Ishikawa (cell line): ENCODE measurements at regions not wholly inside any gene's neighbourhood (a gene's known extent, or its start where the extent isn't known, plus 50 kb on each side); places are given as distances from the start of the nearest gene placed in this dataset.

ENCODE experiments used
- CEBPB ChIP-seq: IDR thresholded peaks from 2 replicates; pipeline ENCODE4 v1.6.1; 2012
- CREB1 ChIP-seq: IDR thresholded peaks from 2 replicates; pipeline ENCODE4 v1.6.1; 2012; ENCODE audit warnings: low read depth
- EGR1 ChIP-seq: IDR thresholded peaks from 2 replicates; pipeline ENCODE4 v1.6.1; 2012
- EP300 ChIP-seq: IDR thresholded peaks from 2 replicates; pipeline ENCODE4 v1.6.1; 2012; ENCODE audit warnings: borderline replicate concordance
- FOXM1 ChIP-seq: IDR thresholded peaks from 2 replicates; pipeline ENCODE4 v1.6.1; 2012; ENCODE audit warnings: low read depth, borderline replicate concordance
- NFIC ChIP-seq: IDR thresholded peaks from 2 replicates; pipeline ENCODE4 v1.6.1; 2012
- RAD21 ChIP-seq: IDR thresholded peaks from 2 replicates; pipeline ENCODE4 v1.6.1; 2012; ENCODE audit warnings: low read depth
- TAF1 ChIP-seq: IDR thresholded peaks from 2 replicates; pipeline ENCODE4 v1.6.1; 2012; ENCODE audit warnings: low read depth, mild to moderate bottlenecking
- TCF12 ChIP-seq: IDR thresholded peaks from 2 replicates; pipeline ENCODE4 v1.6.1; 2012; ENCODE audit warnings: low read depth
- TEAD4 ChIP-seq: IDR thresholded peaks from 2 replicates; pipeline ENCODE4 v1.6.1; 2012
- YY1 ChIP-seq: IDR thresholded peaks from 2 replicates; pipeline ENCODE4 v1.6.1; 2012; ENCODE audit warnings: low read depth
- ZBTB7A ChIP-seq: IDR thresholded peaks from 2 replicates; pipeline ENCODE4 v1.6.1; 2012; ENCODE audit warnings: low read depth
- TF ChIP-seq, protein P1 (sequence below): IDR thresholded peaks from 2 replicates; pipeline ENCODE4 v1.6.1; 2012
- TF ChIP-seq, protein P2 (sequence below): IDR thresholded peaks from 2 replicates; pipeline ENCODE4 v1.6.1; 2012
- TF ChIP-seq, protein P3 (sequence below): IDR thresholded peaks from 2 replicates; pipeline ENCODE4 v1.6.1; 2012; ENCODE audit warnings: low read depth, mild to moderate bottlenecking

DNA sequence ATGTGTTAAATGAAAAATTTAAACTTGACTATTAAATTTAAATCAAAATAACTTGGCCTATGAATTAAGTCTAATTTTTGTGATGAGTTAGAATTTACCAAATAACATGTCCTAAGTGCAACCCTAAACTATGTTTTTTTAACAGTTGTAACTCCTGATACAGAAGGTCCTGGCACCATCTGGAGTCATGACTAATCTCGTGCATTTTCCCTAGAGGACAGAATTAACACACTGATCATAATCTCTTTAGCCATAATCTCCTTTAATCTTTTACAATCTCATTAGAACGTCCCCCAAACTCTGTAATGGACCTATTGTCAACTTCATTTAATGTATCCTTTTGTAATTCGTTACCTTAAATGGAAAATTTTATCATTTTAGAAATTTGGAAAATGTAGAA, 100.6 kb downstream of the SUCNR1 start:
- TF ChIP-seq NFIC, result no peak
- TF ChIP-seq YY1, result no peak
- TF ChIP-seq CREB1, result no peak
- TF ChIP-seq TEAD4, result no peak
- TF ChIP-seq ZBTB7A, result no peak
- no peak for TF ChIP-seq RAD21
- no peak for TF ChIP-seq TAF1

DNA sequence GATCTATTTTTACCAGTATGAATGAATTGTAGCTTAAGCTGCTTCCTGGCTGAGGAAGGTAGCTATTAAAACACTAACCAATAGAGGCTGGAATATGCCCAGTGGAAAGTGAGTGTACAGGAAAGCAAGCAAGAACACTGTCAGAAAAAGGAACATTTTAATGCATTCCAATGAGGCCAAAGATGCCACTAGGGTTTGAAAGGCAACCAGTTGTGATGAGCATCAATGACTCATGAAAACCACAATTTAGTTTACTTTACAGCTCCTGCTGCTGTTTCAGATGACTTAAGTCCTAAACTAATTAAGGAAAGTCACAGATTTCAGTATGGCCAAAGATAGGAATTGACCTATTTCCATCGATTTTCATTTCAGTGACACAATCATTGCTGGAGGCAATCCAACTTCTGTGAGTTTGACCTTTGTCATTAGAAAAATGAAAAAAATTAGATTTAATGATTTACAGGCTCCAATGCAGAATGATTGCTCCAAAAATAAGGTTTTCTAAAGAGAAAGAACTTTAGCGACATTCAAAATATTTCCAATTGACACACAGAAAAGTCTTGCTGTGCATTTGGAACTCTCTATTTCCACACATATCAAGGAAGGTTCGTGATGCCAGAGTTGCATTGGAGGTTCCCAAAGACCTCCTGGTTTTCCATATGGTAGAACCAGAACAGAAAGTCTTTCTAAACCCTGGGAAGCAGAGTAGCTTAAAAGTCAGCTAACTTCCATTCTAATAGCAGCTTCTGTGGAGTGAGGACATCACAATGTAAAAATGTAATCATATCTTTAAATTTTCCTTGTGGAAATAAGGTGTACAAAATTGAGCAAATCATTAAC, 103.0 kb downstream of the SUCNR1 start:
- TF ChIP-seq RAD21, result no peak
- TF ChIP-seq YY1, result no peak
- no peak for TF ChIP-seq TCF12
- TF ChIP-seq, protein P1, sequence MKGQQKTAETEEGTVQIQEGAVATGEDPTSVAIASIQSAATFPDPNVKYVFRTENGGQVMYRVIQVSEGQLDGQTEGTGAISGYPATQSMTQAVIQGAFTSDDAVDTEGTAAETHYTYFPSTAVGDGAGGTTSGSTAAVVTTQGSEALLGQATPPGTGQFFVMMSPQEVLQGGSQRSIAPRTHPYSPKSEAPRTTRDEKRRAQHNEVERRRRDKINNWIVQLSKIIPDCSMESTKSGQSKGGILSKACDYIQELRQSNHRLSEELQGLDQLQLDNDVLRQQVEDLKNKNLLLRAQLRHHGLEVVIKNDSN, result no peak
- no peak for TF ChIP-seq EGR1
- TF ChIP-seq TAF1, result no peak
- no peak for TF ChIP-seq ZBTB7A
- no peak for TF ChIP-seq TEAD4
- TF ChIP-seq, protein P2, sequence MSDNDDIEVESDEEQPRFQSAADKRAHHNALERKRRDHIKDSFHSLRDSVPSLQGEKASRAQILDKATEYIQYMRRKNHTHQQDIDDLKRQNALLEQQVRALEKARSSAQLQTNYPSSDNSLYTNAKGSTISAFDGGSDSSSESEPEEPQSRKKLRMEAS, result no peak

DNA sequence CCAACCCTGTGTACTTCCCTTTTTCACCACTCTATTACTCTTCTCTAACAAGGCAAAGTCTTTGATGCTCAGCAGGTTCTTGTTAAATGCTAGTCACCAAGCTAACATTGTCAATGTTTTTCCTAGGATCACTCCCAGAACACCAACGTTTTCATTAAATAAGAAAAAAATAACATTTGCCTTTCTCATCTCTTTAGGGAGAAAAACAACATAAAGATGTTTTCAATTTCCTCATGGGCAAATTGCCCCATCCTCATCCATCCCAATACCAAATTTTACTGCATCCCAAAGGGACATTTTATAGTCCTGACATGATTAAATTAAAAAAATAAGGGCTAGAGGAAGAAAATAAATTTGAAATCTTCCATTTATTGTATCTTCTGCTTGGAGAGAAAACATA, 106.5 kb downstream of the SUCNR1 start:
- TF ChIP-seq, protein P3, sequence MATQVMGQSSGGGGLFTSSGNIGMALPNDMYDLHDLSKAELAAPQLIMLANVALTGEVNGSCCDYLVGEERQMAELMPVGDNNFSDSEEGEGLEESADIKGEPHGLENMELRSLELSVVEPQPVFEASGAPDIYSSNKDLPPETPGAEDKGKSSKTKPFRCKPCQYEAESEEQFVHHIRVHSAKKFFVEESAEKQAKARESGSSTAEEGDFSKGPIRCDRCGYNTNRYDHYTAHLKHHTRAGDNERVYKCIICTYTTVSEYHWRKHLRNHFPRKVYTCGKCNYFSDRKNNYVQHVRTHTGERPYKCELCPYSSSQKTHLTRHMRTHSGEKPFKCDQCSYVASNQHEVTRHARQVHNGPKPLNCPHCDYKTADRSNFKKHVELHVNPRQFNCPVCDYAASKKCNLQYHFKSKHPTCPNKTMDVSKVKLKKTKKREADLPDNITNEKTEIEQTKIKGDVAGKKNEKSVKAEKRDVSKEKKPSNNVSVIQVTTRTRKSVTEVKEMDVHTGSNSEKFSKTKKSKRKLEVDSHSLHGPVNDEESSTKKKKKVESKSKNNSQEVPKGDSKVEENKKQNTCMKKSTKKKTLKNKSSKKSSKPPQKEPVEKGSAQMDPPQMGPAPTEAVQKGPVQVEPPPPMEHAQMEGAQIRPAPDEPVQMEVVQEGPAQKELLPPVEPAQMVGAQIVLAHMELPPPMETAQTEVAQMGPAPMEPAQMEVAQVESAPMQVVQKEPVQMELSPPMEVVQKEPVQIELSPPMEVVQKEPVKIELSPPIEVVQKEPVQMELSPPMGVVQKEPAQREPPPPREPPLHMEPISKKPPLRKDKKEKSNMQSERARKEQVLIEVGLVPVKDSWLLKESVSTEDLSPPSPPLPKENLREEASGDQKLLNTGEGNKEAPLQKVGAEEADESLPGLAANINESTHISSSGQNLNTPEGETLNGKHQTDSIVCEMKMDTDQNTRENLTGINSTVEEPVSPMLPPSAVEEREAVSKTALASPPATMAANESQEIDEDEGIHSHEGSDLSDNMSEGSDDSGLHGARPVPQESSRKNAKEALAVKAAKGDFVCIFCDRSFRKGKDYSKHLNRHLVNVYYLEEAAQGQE, result no peak
- TF ChIP-seq EGR1 (no peak), RAD21 (no peak)
- TF ChIP-seq, protein P2, result no peak

DNA sequence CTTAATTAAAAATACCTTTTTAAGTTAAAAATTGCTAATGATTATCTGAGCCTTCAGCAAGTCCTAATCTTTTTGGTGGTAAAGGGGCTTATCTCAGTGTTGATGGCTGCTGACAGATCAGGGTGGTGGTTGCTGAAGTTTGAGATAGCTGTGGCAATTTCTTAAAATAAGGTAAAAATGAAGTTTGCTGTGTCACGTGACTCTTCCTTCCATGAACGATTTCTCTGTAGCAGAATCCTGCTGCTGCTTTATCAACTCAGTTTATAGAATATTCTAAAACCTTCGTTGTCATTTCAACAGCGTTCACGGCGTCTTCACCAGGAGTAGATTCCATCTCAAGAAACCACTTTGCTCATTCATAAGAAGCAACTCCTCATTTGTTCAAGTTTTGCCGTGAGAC, 110.1 kb downstream of the SUCNR1 start:
- TF ChIP-seq RAD21 (no peak), FOXM1 (no peak), EGR1 (no peak), TCF12 (no peak), TAF1 (no peak), EP300 (no peak), YY1 (no peak), CREB1 (no peak), ZBTB7A (no peak)
- TF ChIP-seq, protein P3, result no peak
- TF ChIP-seq, protein P2, result no peak

DNA sequence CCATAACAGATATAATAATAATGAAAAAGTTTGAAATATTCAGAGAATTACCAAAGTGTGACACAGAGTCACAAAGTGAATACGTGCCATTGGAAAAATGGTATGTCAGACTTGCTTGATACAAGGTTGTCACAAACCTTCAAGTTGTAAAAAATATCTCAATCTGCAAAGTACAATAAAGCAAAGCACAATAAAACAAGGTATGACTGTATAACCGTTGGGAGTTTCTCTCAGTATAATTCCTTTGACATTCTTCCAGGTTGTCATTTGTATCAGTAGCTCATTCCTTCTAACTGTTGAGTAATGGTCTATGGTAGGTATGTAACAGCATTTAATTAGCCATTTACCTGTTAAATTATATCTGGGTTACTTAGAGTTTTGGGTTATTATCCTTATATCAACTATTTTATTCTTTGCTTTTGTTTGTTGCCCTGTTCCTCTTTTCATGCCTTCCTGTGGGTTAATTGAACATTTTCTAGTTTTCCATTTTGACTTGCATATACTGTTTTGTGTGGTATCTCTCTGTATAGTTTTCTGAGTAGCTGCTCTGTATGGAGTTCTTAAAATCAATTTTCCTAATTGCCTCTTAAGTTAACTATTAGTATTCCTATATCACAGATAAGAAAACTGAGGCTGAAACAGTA, 112.5 kb downstream of the SUCNR1 start:
- TF ChIP-seq NFIC, result no peak
- no peak for TF ChIP-seq EP300
- TF ChIP-seq RAD21, result no peak
- no peak for TF ChIP-seq TAF1
- TF ChIP-seq EGR1, result no peak
- TF ChIP-seq, protein P1, result no peak
- no peak for TF ChIP-seq TEAD4
- TF ChIP-seq, protein P3, result no peak
- TF ChIP-seq CEBPB, result no peak
- no peak for TF ChIP-seq FOXM1
- no peak for TF ChIP-seq CREB1
- TF ChIP-seq TCF12, result no peak
- no peak for TF ChIP-seq ZBTB7A
- no peak for TF ChIP-seq YY1
- TF ChIP-seq, protein P2, result no peak
